DMS 273 treated with DMSO at 0.1 percent for 48 hours (cell line): ENCODE measurements at regions not wholly inside any gene's neighbourhood (a gene's known extent, or its start where the extent isn't known, plus 50 kb on each side); places are given as distances from the start of the nearest gene placed in this dataset.

Experiments
- DNase-seq: peaks from one replicate; lab custom pipeline; 2025; lab: John Stamatoyannopoulos, UW

DNA sequence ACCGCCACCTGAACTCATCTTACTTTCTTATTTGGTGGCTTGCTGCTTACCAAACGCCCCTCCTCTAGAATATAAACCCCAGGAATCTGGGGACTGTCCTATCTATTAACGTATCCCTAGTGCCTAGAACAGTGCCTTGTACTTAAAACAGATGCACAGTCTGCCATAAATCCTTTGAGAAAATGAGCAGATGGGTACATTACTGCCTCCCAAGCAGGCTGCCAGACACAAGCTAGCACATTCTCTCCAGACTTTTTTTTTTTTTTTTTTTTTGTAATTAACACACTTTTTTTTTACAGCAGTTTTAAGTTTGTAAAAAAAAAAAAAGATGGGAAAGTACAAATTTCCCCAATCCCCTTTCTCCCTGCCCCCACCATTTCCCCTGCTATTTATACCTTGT is 57.3 kb upstream of the RPL38 start:
- DNase-seq = no peak

DNA sequence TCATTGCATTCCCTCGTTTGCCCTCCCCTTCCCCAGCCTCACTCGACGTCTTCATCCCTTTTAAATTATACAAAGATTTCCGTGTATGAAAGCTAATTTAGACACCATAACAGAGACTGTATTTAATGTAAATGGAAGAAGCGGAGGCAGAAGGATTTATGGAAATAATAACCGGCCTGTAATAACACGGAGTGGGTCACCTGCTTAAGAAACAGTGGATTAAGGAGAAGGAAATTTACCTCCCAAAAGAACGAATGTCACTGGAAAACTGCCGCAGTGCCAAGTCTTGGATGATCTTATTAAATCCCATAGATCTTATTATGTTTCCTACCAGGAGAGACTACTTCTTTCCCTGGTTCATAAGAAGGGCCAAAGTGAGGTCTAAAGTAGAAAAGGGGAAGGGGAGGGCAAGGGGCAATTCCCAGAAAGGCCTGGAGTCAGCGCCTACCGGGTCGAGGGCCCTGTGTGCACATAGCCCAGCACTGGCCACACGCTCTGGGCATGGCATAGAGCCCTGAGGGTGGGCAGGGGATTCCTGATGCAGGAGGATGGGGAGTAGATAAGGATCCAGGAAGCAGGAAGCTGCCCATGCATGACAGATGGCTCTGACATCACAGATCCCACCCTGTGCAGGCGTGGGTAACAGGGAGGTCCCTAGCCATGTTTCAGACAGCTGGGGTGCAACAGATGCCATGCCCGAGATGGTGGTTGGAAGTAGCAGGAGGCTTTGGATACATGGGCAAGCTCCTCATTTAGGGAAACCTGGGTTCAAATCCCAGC is 56.2 kb upstream of the RPL38 start:
- peak; percentile 91 for DNase-seq

DNA sequence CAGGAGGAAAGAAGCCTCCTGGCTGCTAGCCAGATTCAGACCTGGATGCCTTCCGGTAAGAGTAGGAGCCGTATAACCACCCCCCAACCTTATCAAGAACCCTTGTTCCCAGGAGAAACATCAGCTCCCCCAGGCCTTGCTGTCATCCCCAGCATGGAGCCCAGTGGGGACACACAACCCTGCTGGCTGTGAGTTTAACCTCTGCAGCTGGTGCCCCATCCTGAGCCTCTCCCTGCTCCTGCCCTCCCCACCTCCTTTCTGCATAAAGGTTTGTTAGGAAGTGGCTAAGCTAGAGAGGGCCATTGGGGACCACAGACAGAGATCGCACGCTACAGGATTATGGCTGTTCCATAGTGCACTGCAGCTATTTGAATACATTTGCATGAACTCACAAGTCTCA is 55.5 kb upstream of the RPL38 start:
- no peak for DNase-seq

- no peak for DNase-seq
Observed at GRCh38 chr17:74148446-74148845, 55.0 kb upstream of the RPL38 start.

DNA sequence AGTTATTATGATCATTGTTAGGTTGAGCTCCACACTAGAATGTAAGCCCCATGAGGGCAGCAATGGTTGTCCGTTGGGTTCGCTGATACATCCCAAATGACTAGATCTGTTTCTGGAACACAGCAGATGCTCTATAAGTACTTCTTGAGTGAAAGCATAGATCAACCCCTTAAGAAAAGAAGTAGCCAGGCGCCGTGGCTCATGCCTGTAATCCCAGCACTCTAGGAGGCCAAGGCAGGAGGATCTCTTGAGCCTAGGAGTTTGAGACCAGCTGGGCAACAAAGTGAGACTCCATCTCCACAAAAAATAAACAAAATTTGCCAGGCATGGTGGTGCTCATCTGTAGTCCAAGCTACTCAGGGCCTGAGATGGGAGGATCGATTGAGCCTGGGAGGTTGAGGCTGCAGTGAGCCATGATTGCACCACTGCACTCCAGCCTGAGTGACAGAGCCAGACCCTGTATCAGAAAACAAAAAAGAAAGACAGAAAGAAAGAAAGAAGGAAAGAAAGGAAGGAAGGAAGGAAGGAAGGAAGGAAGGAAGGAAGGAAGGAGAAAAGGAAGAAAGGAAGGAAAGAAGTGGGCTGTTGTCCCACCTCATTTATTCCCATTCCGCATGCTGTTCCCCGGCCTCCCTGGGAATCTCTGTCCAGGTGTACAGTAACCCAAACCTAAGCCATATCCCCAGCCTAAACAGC is 54.4 kb upstream of the RPL38 start:
- DNase-seq = no peak

- DNase-seq = no peak
Observed at GRCh38 chr17:74149597-74150427, 53.7 kb upstream of the RPL38 start.

DNA sequence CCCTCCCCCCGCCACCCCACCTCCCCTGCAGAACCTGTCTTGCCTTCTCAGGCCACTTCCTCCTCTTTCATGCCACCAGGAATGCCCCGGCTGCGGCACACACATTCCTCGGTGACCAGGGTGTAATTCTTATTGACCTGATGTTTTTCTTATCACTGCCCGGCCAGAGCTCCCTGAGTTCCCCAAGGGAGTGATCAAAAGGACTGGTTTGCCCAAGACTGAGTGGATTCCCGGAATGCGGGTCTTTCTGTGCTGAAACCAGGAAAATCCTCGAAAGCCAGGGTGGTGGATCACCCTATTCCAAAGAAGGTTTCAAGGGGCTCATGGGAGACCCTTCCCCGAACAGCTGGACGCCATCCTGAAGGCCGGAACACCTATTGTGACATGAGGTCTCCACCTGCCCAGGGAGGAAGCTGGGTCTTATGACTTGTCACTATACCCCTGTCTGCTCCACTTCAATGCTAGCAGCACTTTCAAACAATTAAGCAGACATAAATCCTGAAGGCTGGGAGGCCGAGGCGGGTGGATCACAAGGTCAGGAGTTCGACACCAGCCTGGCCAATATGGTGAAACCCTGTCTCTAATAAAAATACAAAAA is 53.0 kb upstream of the RPL38 start:
- no peak for DNase-seq

DNA sequence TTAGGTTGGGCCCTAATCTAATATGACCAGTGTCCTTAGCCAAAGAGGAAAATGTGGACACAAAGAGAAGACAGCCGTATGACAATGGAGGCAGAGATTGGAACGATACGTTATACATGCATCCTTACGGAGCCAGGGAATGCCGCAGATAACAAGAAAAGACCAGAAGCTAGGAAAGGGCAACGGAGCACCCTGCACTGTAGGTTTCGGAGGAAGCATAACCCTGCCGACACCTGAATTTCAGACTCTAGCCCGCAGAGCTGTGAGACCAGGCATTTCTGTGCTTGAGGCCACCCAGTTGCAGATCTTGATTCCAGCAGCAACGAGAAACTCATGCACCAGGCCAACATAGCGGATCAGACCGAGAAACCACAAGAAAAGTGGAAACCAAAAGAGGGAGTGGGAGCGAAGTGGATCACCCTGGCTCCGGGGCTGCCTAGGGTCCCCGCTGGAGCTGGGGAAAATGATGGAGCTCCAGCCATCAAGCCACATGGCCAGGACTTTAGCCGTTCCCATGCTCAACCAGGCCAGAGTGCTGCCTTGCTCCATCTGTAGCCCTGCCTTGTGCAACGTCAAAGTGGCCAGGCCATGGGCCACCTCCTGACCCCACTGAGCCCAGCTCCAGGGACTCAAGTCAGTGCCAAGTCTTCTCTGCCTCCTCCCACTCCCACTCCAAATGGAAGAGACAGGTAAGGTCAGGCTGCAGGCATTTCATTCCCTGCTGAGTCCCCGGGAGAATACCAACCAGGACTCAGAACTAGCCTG is 51.7 kb upstream of the RPL38 start:
- no peak for DNase-seq

- DNase-seq = peak; percentile 67
Observed at GRCh38 chr17:74152591-74153455, 50.7 kb upstream of the RPL38 start.

GRCh38 chr17:74153456-74153810 is 50.0 kb upstream of the RPL38 start:
- no peak for DNase-seq
